Lower lobe of right lung (tissue), 2 donors: ENCODE measurements at regions not wholly inside any gene's neighbourhood (a gene's known extent, or its start where the extent isn't known, plus 50 kb on each side); places are given as distances from the start of the nearest gene placed in this dataset.

Source experiments
- ATAC-seq, 2 donors: fragments of 200-7000 bp; cut with Tn5 transposase; one replicate each; pipeline ENCODE4 v1.9.1; 2020 to 2022; ENCODE audit warnings: mild to moderate bottlenecking in 2 of 2, moderate library complexity in 2 of 2
- DNase-seq: peaks from one replicate; pipeline ENCODE4 v3.0.0-alpha.2; 2020
- H3K27ac ChIP-seq: fragments of 200-600 bp; one replicate; pipeline ENCODE4 v1.8.0; 2022
- H3K27me3 ChIP-seq: fragments of 200-600 bp; one replicate; pipeline ENCODE4 v1.8.0; 2022; ENCODE audit warnings: low read depth
- H3K36me3 ChIP-seq: fragments of 200-600 bp; one replicate; pipeline ENCODE4 v1.8.0; 2022; ENCODE audit warnings: mild to moderate bottlenecking
- H3K4me1 ChIP-seq: fragments of 200-600 bp; one replicate; pipeline ENCODE4 v1.8.0; 2022
- H3K4me3 ChIP-seq: fragments of 200-600 bp; one replicate; pipeline ENCODE4 v1.8.0; 2022; ENCODE audit warnings: mild to moderate bottlenecking
- H3K9me3 ChIP-seq: fragments of 200-600 bp; one replicate; pipeline ENCODE4 v1.8.0; 2022
- intact Hi-C: fragments of 100-400 bp; cut with DNase I; formaldehyde crosslinking; loops from one replicate; pipeline ENCODE4 v1.11.0; 2022
- TF ChIP-seq, protein P1 (sequence below): fragments of 200-600 bp; IDR thresholded peaks from one replicate; pipeline ENCODE4 v1.8.0; 2022; ENCODE audit warnings: antibody characterized with exemption, mild to moderate bottlenecking
- donor health status: DM: no; HTN: yes; CAD: no; lungs with severe emphysema.

DNA sequence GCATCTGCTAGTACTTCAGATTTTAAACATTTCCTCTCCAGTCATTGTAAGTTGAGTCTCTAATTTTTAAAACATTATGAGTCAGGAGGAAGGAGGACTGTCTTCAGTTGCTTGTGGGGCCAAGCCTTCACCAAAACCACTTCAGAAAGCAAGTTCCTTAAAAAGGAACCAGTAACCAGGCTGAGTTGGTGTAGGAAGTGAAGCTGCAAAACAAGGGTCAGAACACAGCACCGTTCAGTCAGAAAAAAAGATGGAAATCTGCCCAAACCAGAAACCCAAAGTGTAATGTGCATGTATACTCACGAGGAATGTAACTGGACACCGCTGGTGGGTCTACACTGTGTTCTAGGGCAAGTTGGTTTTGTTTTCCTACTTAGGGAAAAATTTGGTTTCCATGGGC, 402.1 kb downstream of the SETD4 start:
- TF ChIP-seq, protein P1, sequence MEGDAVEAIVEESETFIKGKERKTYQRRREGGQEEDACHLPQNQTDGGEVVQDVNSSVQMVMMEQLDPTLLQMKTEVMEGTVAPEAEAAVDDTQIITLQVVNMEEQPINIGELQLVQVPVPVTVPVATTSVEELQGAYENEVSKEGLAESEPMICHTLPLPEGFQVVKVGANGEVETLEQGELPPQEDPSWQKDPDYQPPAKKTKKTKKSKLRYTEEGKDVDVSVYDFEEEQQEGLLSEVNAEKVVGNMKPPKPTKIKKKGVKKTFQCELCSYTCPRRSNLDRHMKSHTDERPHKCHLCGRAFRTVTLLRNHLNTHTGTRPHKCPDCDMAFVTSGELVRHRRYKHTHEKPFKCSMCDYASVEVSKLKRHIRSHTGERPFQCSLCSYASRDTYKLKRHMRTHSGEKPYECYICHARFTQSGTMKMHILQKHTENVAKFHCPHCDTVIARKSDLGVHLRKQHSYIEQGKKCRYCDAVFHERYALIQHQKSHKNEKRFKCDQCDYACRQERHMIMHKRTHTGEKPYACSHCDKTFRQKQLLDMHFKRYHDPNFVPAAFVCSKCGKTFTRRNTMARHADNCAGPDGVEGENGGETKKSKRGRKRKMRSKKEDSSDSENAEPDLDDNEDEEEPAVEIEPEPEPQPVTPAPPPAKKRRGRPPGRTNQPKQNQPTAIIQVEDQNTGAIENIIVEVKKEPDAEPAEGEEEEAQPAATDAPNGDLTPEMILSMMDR = no peak
- intact Hi-C loops = no loop called here
- no peaks in the 10 kb centered on the region for H3K36me3 ChIP-seq
- H3K27me3 ChIP-seq = no peaks in the 10 kb centered on the region
- no peak overlapping the region for H3K4me3 ChIP-seq
- ATAC-seq (peak in 1 of 2 donors; percentile 52), DNase-seq (no peak)
- H3K27ac ChIP-seq = no peak overlapping the region
- H3K9me3 ChIP-seq = no peaks in the 10 kb centered on the region
- H3K4me1 ChIP-seq = no peaks in the 10 kb centered on the region

DNA sequence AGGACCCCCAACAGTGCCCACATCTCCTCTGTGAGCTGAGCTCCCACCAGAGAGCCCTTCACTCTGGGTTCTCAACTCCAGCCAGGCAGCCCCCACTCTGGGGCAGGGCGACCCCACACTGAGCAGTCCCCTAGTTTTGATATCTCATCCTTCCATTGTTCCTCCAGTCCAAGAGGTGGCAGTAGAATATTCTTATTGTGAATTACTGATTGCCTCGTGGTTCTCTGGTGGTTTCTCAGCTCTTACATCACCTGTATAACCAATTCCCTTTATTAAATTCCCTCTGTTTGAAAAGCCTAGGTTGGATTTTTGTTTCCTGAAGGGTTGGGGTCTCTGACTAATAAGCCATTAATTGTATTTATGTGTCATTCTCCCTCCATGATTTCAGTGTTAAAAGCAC, 407.5 kb downstream of the SETD4 start:
- no peak for DNase-seq
- Histone ChIP-seq H3K36me3 (no peaks in the 10 kb centered on the region), H3K4me3 (no peak overlapping the region), H3K27me3 (peaks cover 5% of the 10 kb centered on the region), H3K9me3 (no peaks in the 10 kb centered on the region), H3K27ac (no peak overlapping the region), H3K4me1 (no peaks in the 10 kb centered on the region)
- TF ChIP-seq, protein P1 = no peak
- intact Hi-C loops = no loop called here
- ATAC-seq = no peak

DNA sequence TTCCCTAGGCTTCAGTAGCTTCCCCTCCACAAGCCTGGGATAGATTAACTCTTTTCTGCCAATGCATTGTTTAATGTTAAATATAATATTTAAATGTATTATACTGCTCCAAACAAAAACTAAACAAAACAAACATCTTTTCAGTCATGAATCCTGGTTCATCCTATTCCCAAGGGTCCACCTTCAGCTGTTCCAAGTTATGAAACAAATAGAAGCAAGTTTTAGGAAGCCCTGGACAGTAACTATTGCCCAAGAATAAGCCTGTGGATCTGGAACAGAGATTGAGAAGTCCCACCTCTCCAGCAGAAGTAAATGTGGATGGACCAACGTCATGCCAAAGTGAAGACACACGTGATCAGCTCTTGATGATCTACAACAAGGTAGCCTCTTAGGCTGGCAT, 408.1 kb downstream of the SETD4 start:
- no peak for DNase-seq
- Histone ChIP-seq H3K4me3 (no peak overlapping the region), H3K9me3 (no peaks in the 10 kb centered on the region), H3K4me1 (no peaks in the 10 kb centered on the region), H3K27me3 (peaks cover 5% of the 10 kb centered on the region), H3K36me3 (no peaks in the 10 kb centered on the region), H3K27ac (no peak overlapping the region)
- TF ChIP-seq, protein P1 = no peak
- intact Hi-C loops = no loop called here
- ATAC-seq = no peak

DNA sequence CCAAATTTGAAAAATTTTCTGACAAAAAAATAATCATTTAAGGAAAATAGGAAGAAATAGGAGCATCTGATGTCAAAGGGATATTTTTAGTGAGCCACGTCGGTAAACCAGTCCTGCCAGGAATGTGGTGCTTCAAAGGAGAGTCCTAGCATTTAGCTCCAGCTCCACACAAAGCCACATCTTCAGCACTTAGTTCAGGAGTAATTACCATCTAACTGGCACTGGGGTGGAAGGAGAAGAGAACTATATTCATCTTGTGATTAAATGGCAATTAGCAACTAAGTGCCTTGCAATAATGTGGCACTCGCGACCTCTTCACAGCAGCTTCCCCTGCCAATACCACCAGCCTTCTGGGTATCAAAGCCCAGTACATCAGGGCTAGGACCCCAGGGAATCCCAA, 409.1 kb downstream of the SETD4 start:
- TF ChIP-seq, protein P1 = no peak
- intact Hi-C loops = no loop called here
- DNase-seq = no peak

DNA sequence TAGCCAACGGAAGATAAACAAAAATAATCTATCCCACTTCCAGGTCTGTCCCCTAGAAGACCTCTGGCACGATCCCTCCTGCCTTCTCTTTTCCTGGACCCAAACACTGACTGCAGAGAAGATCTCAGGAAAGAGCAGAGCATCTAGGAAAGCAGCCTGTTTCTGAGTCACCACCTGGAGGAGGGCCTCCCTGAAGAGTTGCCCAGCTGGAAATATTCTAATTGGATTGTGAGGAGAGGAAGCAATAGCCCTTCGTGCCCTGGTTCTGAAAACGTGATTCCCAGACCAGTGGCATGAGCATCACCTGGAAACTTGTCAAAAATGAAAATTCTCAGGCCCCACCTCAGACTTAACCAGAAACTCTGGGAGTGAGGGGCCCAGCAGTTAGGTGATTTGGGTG, 411.1 kb downstream of the SETD4 start:
- Histone ChIP-seq H3K4me3 (no peak overlapping the region), H3K27ac (no peak overlapping the region), H3K27me3 (peaks cover 5% of the 10 kb centered on the region), H3K9me3 (no peaks in the 10 kb centered on the region), H3K36me3 (no peaks in the 10 kb centered on the region), H3K4me1 (no peaks in the 10 kb centered on the region)
- DNase-seq (no peak), ATAC-seq (no peak)
- TF ChIP-seq, protein P1 = no peak
- intact Hi-C loops = no loop called here

More for the DNA sequence above, 409.1 kb downstream of the SETD4 start:
- H3K27ac ChIP-seq = no peak overlapping the region
- no peak overlapping the region for H3K4me3 ChIP-seq
- no peak for ATAC-seq
- H3K9me3 ChIP-seq = no peaks in the 10 kb centered on the region
- no peaks in the 10 kb centered on the region for H3K4me1 ChIP-seq
- H3K36me3 ChIP-seq = no peaks in the 10 kb centered on the region
- peaks cover 5% of the 10 kb centered on the region for H3K27me3 ChIP-seq

DNA sequence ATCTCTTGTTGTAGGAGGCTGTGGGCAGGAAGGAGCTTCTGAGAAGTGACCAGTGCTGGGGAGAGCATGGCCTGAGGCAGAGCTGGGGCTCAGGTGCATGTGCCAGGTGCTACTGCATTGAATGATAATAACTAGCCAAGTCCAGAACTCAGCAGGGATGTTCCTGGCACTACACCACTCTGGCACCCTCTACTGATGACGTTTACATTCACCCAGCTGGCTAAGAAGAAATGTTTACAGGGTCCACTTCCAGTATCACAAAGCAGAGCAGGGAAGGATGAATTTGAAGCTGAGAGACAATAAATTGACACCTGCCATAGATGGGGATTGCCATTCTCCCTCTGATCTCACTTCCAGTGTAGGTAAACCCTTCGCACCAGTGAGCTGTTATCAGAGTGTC, 411.8 kb downstream of the SETD4 start:
- TF ChIP-seq, protein P1 = no peak
- DNase-seq = no peak
- Histone ChIP-seq H3K36me3 (no peaks in the 10 kb centered on the region), H3K4me3 (no peak overlapping the region), H3K27ac (no peak overlapping the region), H3K4me1 (no peaks in the 10 kb centered on the region), H3K9me3 (no peaks in the 10 kb centered on the region), H3K27me3 (peaks cover 5% of the 10 kb centered on the region)
- intact Hi-C loops = no loop called here
- no peak for ATAC-seq
